CD4-positive, alpha-beta T cell treated with Interleukin-17A for 1 hour (primary cell): ENCODE measurements at regions not wholly inside any gene's neighbourhood (a gene's known extent, or its start where the extent isn't known, plus 50 kb on each side); places are given as distances from the start of the nearest gene placed in this dataset.
A peak's percentile ranks its signal among the peaks of the same experiment; 100 is the strongest.
"Not testable (repeated sequence)": the region's sequence is repeated elsewhere in the genome, so short reads cannot be mapped to it uniquely, and the experiment has no call there.

Source experiments
- DNase-seq: peaks from one replicate; pipeline ENCODE4 v3.0.0-alpha.2; 2020

- no peak for DNase-seq
Measured at GRCh38 chr10:62597226-62597625, 207.3 kb upstream of the ADO start.

GRCh38 chr10:62599161-62599560 is 205.4 kb upstream of the ADO start:
- DNase-seq = no peak

GRCh38 chr10:62606551-62606950 is 198.0 kb upstream of the ADO start:
- not testable (repeated sequence) for DNase-seq

GRCh38 chr10:62608189-62608875 is 196.2 kb upstream of the ADO start:
- DNase-seq = not testable (repeated sequence)

GRCh38 chr10:62610649-62611229 is 193.8 kb upstream of the ADO start:
- peak; percentile 84 for DNase-seq

- DNase-seq = no peak
Measured at GRCh38 chr10:62613424-62613823, 191.1 kb upstream of the ADO start.

- no peak for DNase-seq
Measured at GRCh38 chr10:62613859-62614258, 190.7 kb upstream of the ADO start.

- no peak for DNase-seq
Measured at GRCh38 chr10:62614389-62615157, 189.9 kb upstream of the ADO start.

- no peak for DNase-seq
Measured at GRCh38 chr10:62616885-62617590, 187.5 kb upstream of the ADO start.

GRCh38 chr10:62617652-62618051 is 186.9 kb upstream of the ADO start:
- DNase-seq = no peak

GRCh38 chr10:62618054-62618453 is 186.5 kb upstream of the ADO start:
- no peak for DNase-seq

- no peak for DNase-seq
Measured at GRCh38 chr10:62618576-62619412, 185.7 kb upstream of the ADO start.

GRCh38 chr10:62619413-62619738 is 185.1 kb upstream of the ADO start:
- no peak for DNase-seq

- no peak for DNase-seq
Measured at GRCh38 chr10:62620491-62620890, 184.0 kb upstream of the ADO start.

GRCh38 chr10:62623223-62623622 is 181.3 kb upstream of the ADO start:
- DNase-seq = no peak

- DNase-seq = no peak
Measured at GRCh38 chr10:62625484-62625883, 179.0 kb upstream of the ADO start.

- no peak for DNase-seq
Measured at GRCh38 chr10:62626079-62626478, 178.4 kb upstream of the ADO start.

- DNase-seq = no peak
Measured at GRCh38 chr10:62626817-62627216, 177.7 kb upstream of the ADO start.

GRCh38 chr10:62627983-62628382 is 176.5 kb upstream of the ADO start:
- no peak for DNase-seq

- DNase-seq = no peak
Measured at GRCh38 chr10:62631241-62631640, 173.3 kb upstream of the ADO start.

GRCh38 chr10:62632071-62632809 is 172.3 kb upstream of the ADO start:
- peak; percentile 80 for DNase-seq

- no peak for DNase-seq
Measured at GRCh38 chr10:62633976-62634375, 170.5 kb upstream of the ADO start.
